T-cell (primary cell): ENCODE measurements at regions not wholly inside any gene's neighbourhood (a gene's known extent, or its start where the extent isn't known, plus 50 kb on each side); places are given as distances from the start of the nearest gene placed in this dataset.
"Not testable (repeated sequence)": the region's sequence is repeated elsewhere in the genome, so short reads cannot be mapped to it uniquely, and the experiment has no call there.

Experiments used
- ATAC-seq, 4 experiments: fragments of 200-7000 bp in 3 of 4; fragments of 150-1000 bp in 1 of 4; cut with Tn5 transposase; replicated peaks in 1 of 4; 1 replicate in 3 of 4; 2 replicates in 1 of 4; pipeline ENCODE4 v1.10.0; 2021; ENCODE audit warnings: moderate library complexity in 3 of 4, mild to moderate bottlenecking in 2 of 4, moderate number of reproducible peaks in 1 of 4
- CTCF ChIA-PET, 2 donors: fragments of 300-600 bp; sonication (Branson Sonifier 250); formaldehyde crosslinking; loops; one replicate each; lab custom pipeline; 2022; ENCODE audit warnings: antibody characterized with exemption in 2 of 2; lab: Charles Lee
- POLR2A ChIA-PET, 2 donors: fragments of 300-600 bp; sonication (Branson Sonifier 250); formaldehyde crosslinking; loops; one replicate each; lab custom pipeline; 2022; ENCODE audit warnings: antibody characterized with exemption in 2 of 2; lab: Charles Lee
- DNase-seq, 35 experiments: peaks; one replicate each; pipeline versions ENCODE4 v3.0.0 to v3.0.0-alpha.2; 2013 to 2023
- H3K27ac ChIP-seq: one replicate; pipeline ENCODE4 v1.5.1; 2013; ENCODE audit warnings: low read length
- H3K27me3 ChIP-seq, 2 experiments: replicated peaks in 1 of 2; 1 replicate in 1 of 2; 2 replicates in 1 of 2; pipeline versions ENCODE4 v1.6.1 to v1.7.0; 2013; ENCODE audit warnings: low read length in 1 of 2, mixed read lengths in 1 of 2; ENCODE audit not compliant: control insufficient read depth in 2 of 2, insufficient read depth in 2 of 2; ENCODE audit errors: extremely low read depth in 1 of 2
- H3K36me3 ChIP-seq, 2 donors: 1 replicate in 1 of 2; 2 replicates in 1 of 2; pipeline versions ENCODE4 v1.6.1 to v1.7.0; 2013; ENCODE audit warnings: low read length in 1 of 2; ENCODE audit not compliant: control insufficient read depth in 2 of 2, insufficient read depth in 1 of 2; ENCODE audit errors: extremely low read depth in 1 of 2
- H3K4me1 ChIP-seq, 2 experiments: 1 replicate in 1 of 2; 2 replicates in 1 of 2; pipeline versions ENCODE4 v1.6.1 to v1.7.0; 2013; ENCODE audit warnings: low read length in 2 of 2, mixed read lengths in 1 of 2; ENCODE audit not compliant: insufficient read depth in 2 of 2, control insufficient read depth in 1 of 2; ENCODE audit errors: extremely low read depth in 1 of 2
- H3K4me3 ChIP-seq, 2 donors: 1 replicate in 1 of 2; 2 replicates in 1 of 2; pipeline versions ENCODE4 v1.5.1 to v1.7.0; 2013; ENCODE audit warnings: mild to moderate bottlenecking in 2 of 2, low read length in 1 of 2, moderate library complexity in 1 of 2; ENCODE audit not compliant: control insufficient read depth in 1 of 2; ENCODE audit errors: extremely low read depth in 1 of 2
- H3K9me3 ChIP-seq: 2 replicates; pipeline ENCODE4 v1.7.0; 2013
- H3K27ac Mint-ChIP-seq, 2 donors: one replicate each; pipeline ENCODE4 v1.8.0; 2020 to 2021; ENCODE audit warnings: mild to moderate bottlenecking in 2 of 2, mixed read lengths in 2 of 2
- H3K27me3 Mint-ChIP-seq, 2 donors: one replicate each; pipeline ENCODE4 v1.8.0; 2021 to 2022; ENCODE audit warnings: mixed read lengths in 2 of 2
- H3K36me3 Mint-ChIP-seq: one replicate; pipeline ENCODE4 v1.8.0; 2021; ENCODE audit warnings: mixed read lengths
- H3K4me1 Mint-ChIP-seq, 3 donors: one replicate each; pipeline ENCODE4 v1.8.0; 2020 to 2022; ENCODE audit warnings: mixed read lengths in 3 of 3, mild to moderate bottlenecking in 1 of 3
- H3K4me3 Mint-ChIP-seq, 3 donors: one replicate each; pipeline ENCODE4 v1.8.0; 2020 to 2022; ENCODE audit warnings: mild to moderate bottlenecking in 3 of 3, mixed read lengths in 3 of 3, moderate library complexity in 3 of 3
- H3K9me3 Mint-ChIP-seq, 3 donors: one replicate each; pipeline ENCODE4 v1.8.0; 2020 to 2022; ENCODE audit warnings: mixed read lengths in 3 of 3
- WGBS: methylation state at CpG from one replicate; pipeline ENCODE4 v1.1.5; 2013; ENCODE audit warnings: missing lambda C conversion rate; ENCODE audit not compliant: insufficient coverage; 5-methylcytosine and 5-hydroxymethylcytosine counted together

DNA sequence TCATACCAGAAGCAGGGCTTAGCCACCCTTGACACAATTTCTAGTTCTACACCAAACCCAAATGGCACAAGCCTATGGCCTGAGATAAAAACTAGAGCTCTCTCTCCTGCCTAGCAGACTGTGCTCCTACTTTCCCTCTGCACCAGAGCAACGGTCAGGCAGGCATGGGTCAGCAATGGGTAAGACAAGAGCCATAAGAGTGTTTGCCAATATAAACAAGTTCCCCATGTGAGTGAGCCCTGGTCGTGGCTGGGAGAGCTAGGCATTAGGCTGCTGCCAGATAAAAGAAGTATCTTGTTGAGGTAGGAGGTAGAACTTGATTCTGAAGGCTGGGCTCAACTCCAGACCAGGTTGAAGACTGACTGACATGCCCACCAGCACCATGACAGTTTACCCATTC is 1979.1 kb downstream of the OLFM4 start:
- DNase-seq (no peak), ATAC-seq (no peak)
- H3K27ac Mint-ChIP-seq = no peak overlapping the region

GRCh38 chr13:55013051-55013450 is 1984.4 kb downstream of the OLFM4 start:
- Mint-ChIP-seq H3K36me3 (no peaks in the 10 kb centered on the region), H3K27me3 (no peaks in the 10 kb centered on the region), H3K27ac (no peak overlapping the region), H3K4me1 (no peaks in the 10 kb centered on the region), H3K9me3 (peaks cover 12 to 23% (median 22%) of the 10 kb centered on the region in 3 donors), H3K4me3 (no peak overlapping the region)
- DNase-seq = no peak
- Histone ChIP-seq H3K36me3 (no peaks in the 10 kb centered on the region), H3K4me3 (no peak overlapping the region), H3K4me1 (no peaks in the 10 kb centered on the region), H3K9me3 (peaks cover 2% of the 10 kb centered on the region), H3K27ac (no peak overlapping the region), H3K27me3 (no peaks in the 10 kb centered on the region)
- ChIA-PET POLR2A (no interaction called here), CTCF (no interaction called here)
- ATAC-seq = no peak
- 57% methylated on average over 3 of the region's 4 CpGs for WGBS

More for the DNA sequence above, 1979.1 kb downstream of the OLFM4 start:
- Mint-ChIP-seq H3K9me3 (peaks cover 11 to 29% (median 24%) of the 10 kb centered on the region in 3 donors), H3K4me3 (no peak overlapping the region), H3K36me3 (no peaks in the 10 kb centered on the region), H3K27me3 (no peaks in the 10 kb centered on the region), H3K4me1 (no peaks in the 10 kb centered on the region)
- no peak overlapping the region for H3K27ac ChIP-seq
- H3K36me3 ChIP-seq = no peaks in the 10 kb centered on the region
- H3K27me3 ChIP-seq = no peaks in the 10 kb centered on the region
- no peaks in the 10 kb centered on the region for H3K4me1 ChIP-seq
- ChIA-PET POLR2A (no interaction called here), CTCF (no interaction called here)
- H3K9me3 ChIP-seq = no peaks in the 10 kb centered on the region
- H3K4me3 ChIP-seq = no peak overlapping the region
- WGBS = 17% methylated on average over 1 of the region's 2 CpGs

GRCh38 chr13:55029280-55029679 is 2000.7 kb downstream of the OLFM4 start:
- H3K4me3 Mint-ChIP-seq = no peak overlapping the region
- H3K4me1 Mint-ChIP-seq = no peaks in the 10 kb centered on the region
- ChIA-PET POLR2A (interaction anchor here in 1 of 2 donors (0.6 kb wide), 1 partner anchor 11 kb away, joined by 3 read pairs; no protein-coding TSS in a partner anchor), CTCF (no interaction called here)
- Histone ChIP-seq H3K36me3 (no peaks in the 10 kb centered on the region), H3K27ac (no peak overlapping the region), H3K4me1 (no peaks in the 10 kb centered on the region), H3K27me3 (no peaks in the 10 kb centered on the region), H3K4me3 (no peak overlapping the region), H3K9me3 (no peaks in the 10 kb centered on the region)
- no peak overlapping the region for H3K27ac Mint-ChIP-seq
- no peaks in the 10 kb centered on the region for H3K27me3 Mint-ChIP-seq
- no peaks in the 10 kb centered on the region for H3K36me3 Mint-ChIP-seq
- ATAC-seq (no peak), DNase-seq (no peak)
- H3K9me3 Mint-ChIP-seq = peaks cover 15 to 34% (median 16%) of the 10 kb centered on the region in 3 donors
- WGBS = no CpG with 5 or more reads among the region's 2 CpGs

- no peak overlapping the region for H3K27ac ChIP-seq
- H3K9me3 ChIP-seq = no peaks in the 10 kb centered on the region
- ChIA-PET POLR2A (interaction anchor here in 1 of 2 donors (0.6 kb wide), 1 partner anchor 90 kb away, joined by 3 read pairs; no protein-coding TSS in a partner anchor), CTCF (no interaction called here)
- ATAC-seq (no peak), DNase-seq (no peak)
- no peaks in the 10 kb centered on the region for H3K4me1 Mint-ChIP-seq
- WGBS = no CpG with 5 or more reads among the region's 1 CpG
- H3K4me3 ChIP-seq = no peak overlapping the region
- H3K27ac Mint-ChIP-seq = no peak overlapping the region
- peaks cover 19 to 24% (median 23%) of the 10 kb centered on the region in 3 donors for H3K9me3 Mint-ChIP-seq
- H3K36me3 Mint-ChIP-seq = no peaks in the 10 kb centered on the region
- no peaks in the 10 kb centered on the region for H3K4me1 ChIP-seq
- no peak overlapping the region for H3K4me3 Mint-ChIP-seq
- H3K27me3 ChIP-seq = no peaks in the 10 kb centered on the region
- H3K36me3 ChIP-seq = no peaks in the 10 kb centered on the region
- no peaks in the 10 kb centered on the region for H3K27me3 Mint-ChIP-seq
Measured at GRCh38 chr13:55038230-55038629, 2009.6 kb downstream of the OLFM4 start.

GRCh38 chr13:55053891-55054550 is 2025.4 kb downstream of the OLFM4 start:
- H3K4me3 Mint-ChIP-seq, POLR2A ChIA-PET, H3K4me1 ChIP-seq, H3K27me3 Mint-ChIP-seq, DNase-seq, CTCF ChIA-PET, H3K4me3 ChIP-seq, H3K27ac Mint-ChIP-seq, ATAC-seq, H3K4me1 Mint-ChIP-seq, H3K36me3 ChIP-seq, H3K27me3 ChIP-seq, H3K27ac ChIP-seq, H3K36me3 Mint-ChIP-seq, H3K9me3 ChIP-seq: not testable (repeated sequence)
- 87% methylated on average over 18 of the region's 24 CpGs for WGBS
- H3K9me3 Mint-ChIP-seq = peaks cover 19 to 35% (median 27%) of the 10 kb centered on the region in 3 donors

GRCh38 chr13:55055666-55056065 is 2027.1 kb downstream of the OLFM4 start:
- CTCF ChIA-PET, H3K4me3 ChIP-seq, H3K27me3 Mint-ChIP-seq, H3K36me3 ChIP-seq, H3K9me3 ChIP-seq, DNase-seq, H3K4me3 Mint-ChIP-seq, ATAC-seq, H3K4me1 Mint-ChIP-seq, H3K27me3 ChIP-seq, H3K27ac ChIP-seq, H3K27ac Mint-ChIP-seq, POLR2A ChIA-PET, H3K36me3 Mint-ChIP-seq, H3K4me1 ChIP-seq: not testable (repeated sequence)
- WGBS = no CpG with 5 or more reads among the region's 3 CpGs
- H3K9me3 Mint-ChIP-seq = peaks cover 19 to 34% (median 22%) of the 10 kb centered on the region in 3 donors
